GM12878 (cell line): ENCODE measurements at regions not wholly inside any gene's neighbourhood (a gene's known extent, or its start where the extent isn't known, plus 50 kb on each side); places are given as distances from the start of the nearest gene placed in this dataset.

Source experiments
- ATAC-seq: fragments of 200-7000 bp; cut with Tn5 transposase; 3 replicates; pipeline ENCODE4 v1.9.1; 2020; ENCODE audit warnings: mild to moderate bottlenecking, moderate library complexity
- BruUV-seq: library from RNA; stranded (reverse); fragments of 400-500 nt; replicated peaks from 2 replicates; lab custom pipeline; 2021; lab: Mats Ljungman, UMichigan
- CTCF ChIA-PET: fragments of 300-600 bp; sonication (Branson Sonifier 250); formaldehyde crosslinking; extraction: SDS; loops from one replicate; lab custom pipeline; 2021; ENCODE audit warnings: inconsistent platforms; lab: Yijun Ruan, JAX
- POLR2A ChIA-PET: fragments of 350-600 bp; formaldehyde crosslinking; extraction: SDS; loops from one replicate; lab custom pipeline; 2021; ENCODE audit warnings: inconsistent platforms; lab: Charles Lee
- RAD21 ChIA-PET: fragments of 300-600 bp; sonication (Branson Sonifier 250); formaldehyde crosslinking; loops from one replicate; lab custom pipeline; 2023; ENCODE audit warnings: antibody characterized with exemption; ENCODE audit not compliant: unreplicated experiment; lab: Charles Lee
- SMC1A ChIA-PET: fragments of 300-600 bp; sonication (Branson Sonifier 250); formaldehyde crosslinking; loops from one replicate; lab custom pipeline; 2023; ENCODE audit not compliant: unreplicated experiment, uncharacterized antibody; lab: Charles Lee
- DNase-seq: peaks from one replicate; pipeline ENCODE4 v3.0.0-alpha.2; 2011; ENCODE audit warnings: low read depth, low spot score
- FAIRE-seq: peaks from 3 replicates; lab custom pipeline; 2011; peaks lifted over from hg19 to GRCh38; lab: Jason Lieb, UNC
- H2AFZ ChIP-seq: 2 replicates; pipeline ENCODE4 v1.6.0; 2011; ENCODE audit warnings: low read depth, low read length, control low read depth; ENCODE audit not compliant: control insufficient read depth
- H3K27ac ChIP-seq: 2 replicates; pipeline ENCODE4 v1.5.1; 2011; ENCODE audit warnings: control low read depth; ENCODE audit not compliant: control insufficient read depth, insufficient read depth
- H3K27me3 ChIP-seq, 2 experiments: replicated peaks in 1 of 2; 2 replicates each; pipeline versions ENCODE4 v1.6.0 to v1.6.1; 2011; ENCODE audit warnings: low read length in 1 of 2; ENCODE audit not compliant: control insufficient read depth in 2 of 2, insufficient read depth in 2 of 2
- H3K36me3 ChIP-seq, 2 experiments: 2 replicates each; pipeline ENCODE4 v1.5.1; 2011; ENCODE audit warnings: low read length in 1 of 2; ENCODE audit not compliant: control insufficient read depth in 2 of 2, insufficient read depth in 2 of 2
- H3K4me1 ChIP-seq: 2 replicates; pipeline ENCODE4 v1.6.1; 2011; ENCODE audit warnings: mild to moderate bottlenecking, low read length, moderate library complexity, mixed read lengths; ENCODE audit not compliant: control insufficient read depth, insufficient read depth
- H3K4me2 ChIP-seq: 2 replicates; pipeline ENCODE4 v1.6.0; 2011; ENCODE audit warnings: control low read depth; ENCODE audit not compliant: control insufficient read depth, insufficient read depth
- H3K4me3 ChIP-seq: fragments of 200-600 bp; sonication (generic); 2 replicates; pipeline ENCODE4 v1.5.1; 2016
- H3K79me2 ChIP-seq: 2 replicates; pipeline ENCODE4 v1.6.0; 2011; ENCODE audit warnings: low read length; ENCODE audit not compliant: control insufficient read depth, insufficient read depth
- H3K9ac ChIP-seq: 2 replicates; pipeline ENCODE4 v1.8.0; 2011; ENCODE audit warnings: low read length, control low read depth, mixed read lengths; ENCODE audit not compliant: control insufficient read depth, insufficient read depth
- H3K9me3 ChIP-seq: replicated peaks from 3 replicates; pipeline ENCODE4 v1.5.1; 2011; ENCODE audit warnings: mild to moderate bottlenecking, low read length; ENCODE audit not compliant: control insufficient read depth, insufficient read depth
- H4K20me1 ChIP-seq: 2 replicates; pipeline ENCODE4 v1.6.0; 2011; ENCODE audit not compliant: control insufficient read depth, insufficient read depth
- ATF2 ChIP-seq: IDR thresholded peaks from 2 replicates; pipeline ENCODE4 v1.6.1; 2012; ENCODE audit warnings: low read length, inconsistent platforms
- EZH2 ChIP-seq: IDR thresholded peaks from 2 replicates; pipeline ENCODE4 v1.6.1; 2012; ENCODE audit warnings: low read depth, mild to moderate bottlenecking, control low read depth, inconsistent platforms, low read length, borderline replicate concordance; ENCODE audit not compliant: control insufficient read depth
- HDAC2 ChIP-seq: fragments of 200-600 bp; sonication (generic); IDR thresholded peaks from 2 replicates; pipeline ENCODE4 v1.6.1; 2017
- NR2C2 ChIP-seq: IDR thresholded peaks from 2 replicates; pipeline ENCODE4 v1.6.1; 2011; ENCODE audit warnings: borderline replicate concordance, low read depth; ENCODE audit not compliant: control insufficient read depth, insufficient read length
- POLR2AphosphoS5 ChIP-seq: IDR thresholded peaks from 2 replicates; pipeline ENCODE4 v1.6.1; 2011; ENCODE audit warnings: mild to moderate bottlenecking, low read length, inconsistent platforms
- SMARCA5 ChIP-seq: fragments of 450-650 bp; IDR thresholded peaks from 2 replicates; pipeline ENCODE4 v1.6.1; 2017; ENCODE audit warnings: mild to moderate bottlenecking
- SRF ChIP-seq, 2 experiments: IDR thresholded peaks; 2 replicates each; pipeline ENCODE4 v1.6.1; 2011; ENCODE audit warnings: low read depth in 2 of 2, low read length in 2 of 2, mild to moderate bottlenecking in 1 of 2, moderate library complexity in 1 of 2
- TCF7 ChIP-seq: IDR thresholded peaks from 2 replicates; pipeline ENCODE4 v1.6.1; 2014; ENCODE audit warnings: antibody characterized with exemption, borderline replicate concordance
- YY1 ChIP-seq: IDR thresholded peaks from 2 replicates; pipeline ENCODE4 v1.6.1; 2011; ENCODE audit warnings: low read depth, mild to moderate bottlenecking, low read length
- ZBTB40 ChIP-seq: fragments of 450-650 bp; IDR thresholded peaks from 2 replicates; pipeline ENCODE4 v1.6.1; 2016; ENCODE audit warnings: mild to moderate bottlenecking, moderate library complexity, borderline replicate concordance
- ZNF207 ChIP-seq: fragments of 450-650 bp; IDR thresholded peaks from 2 replicates; pipeline ENCODE4 v1.6.1; 2014; ENCODE audit warnings: antibody characterized with exemption, mild to moderate bottlenecking, borderline replicate concordance
- WGBS: methylation state at CpG from one replicate; pipeline ENCODE4 v1.1.6; 2016; ENCODE audit warnings: low lambda C conversion rate; ENCODE audit not compliant: insufficient replicate concordance, insufficient coverage; ENCODE audit errors: missing lambda C conversion rate; 5-methylcytosine and 5-hydroxymethylcytosine counted together
- in situ Hi-C: fragments of 300-500 bp; cut with MboI; formaldehyde crosslinking; loops from 9 replicates; pipeline ENCODE4 v1.14.3; 2018; ENCODE audit warnings: mixed read lengths
- intact Hi-C: fragments of 100-400 bp; cut with micrococcal nuclease; formaldehyde crosslinking; loops from one replicate; pipeline ENCODE4 v1.14.2; 2022; ENCODE audit not compliant: unreplicated experiment
- TF ChIP-seq, protein P1 (sequence below): fragments of 150-350 bp; IDR thresholded peaks from 2 replicates; pipeline ENCODE4 v1.6.1; 2014; ENCODE audit warnings: mild to moderate bottlenecking, low read depth, low read length

DNA sequence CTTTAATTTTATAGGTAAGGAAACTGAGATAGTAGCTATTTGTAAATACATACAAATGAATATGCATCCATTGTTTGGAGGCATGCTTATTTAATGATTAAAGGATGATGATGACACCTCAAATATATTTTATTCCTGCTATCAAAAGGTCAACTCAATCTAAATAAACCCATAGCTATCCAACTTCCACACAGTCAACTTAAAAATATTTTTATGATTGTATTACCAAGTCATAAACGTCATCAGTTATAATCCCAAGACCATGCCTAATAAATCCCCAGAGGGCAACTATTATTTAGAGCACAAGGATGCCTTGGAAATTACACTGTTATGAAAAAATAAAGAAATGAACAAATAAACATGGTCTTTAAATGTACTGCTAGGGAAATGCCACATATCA is 102.1 kb downstream of the MPP7 start:
- Histone ChIP-seq H3K4me2 (no peak overlapping the region), H3K27ac (no peak overlapping the region), H3K36me3 (no peaks in the 10 kb centered on the region)
- no peak for ATAC-seq
- TF ChIP-seq ZBTB40 (no peak), EZH2 (no peak)
- TF ChIP-seq, all 136 proteins: peak for 0
- Histone ChIP-seq H4K20me1 (no peaks in the 10 kb centered on the region), H3K27me3 (no peaks in the 10 kb centered on the region), H3K9me3 (no peaks in the 10 kb centered on the region), H3K9ac (no peak overlapping the region), H3K4me3 (no peak overlapping the region), H2AFZ (no peak overlapping the region), H3K79me2 (no peaks in the 10 kb centered on the region), H3K4me1 (no peaks in the 10 kb centered on the region)
- ChIA-PET CTCF (no interaction called here), RAD21 (no interaction called here), SMC1A (no interaction called here), POLR2A (no interaction called here)
- intact Hi-C loops = no loop called here
- in situ Hi-C loops = no loop called here
- DNase-seq (no peak), FAIRE-seq (no peak)
- BruUV-seq = no TSS peak
- 18% methylated on average over 1 of the region's 1 CpG for WGBS

DNA sequence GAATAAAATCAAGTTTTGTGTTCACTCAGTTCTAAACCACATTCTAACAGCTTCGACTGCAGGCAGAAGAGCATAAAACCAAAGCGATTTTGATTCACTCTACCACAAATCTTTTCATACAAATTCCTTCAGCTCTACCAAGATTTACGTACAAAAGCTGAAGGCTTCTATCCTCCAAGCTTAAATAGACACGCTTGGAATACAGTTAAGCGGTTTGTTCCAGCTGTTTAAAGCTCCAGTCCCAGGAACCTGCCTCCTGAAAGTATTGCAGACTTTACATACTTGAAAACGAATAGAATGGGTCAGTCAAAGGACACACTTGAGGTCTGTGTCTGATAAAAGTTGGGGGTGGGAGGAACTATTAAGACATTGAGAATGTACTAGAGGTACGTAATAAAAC is 102.9 kb downstream of the MPP7 start:
- no TSS peak for BruUV-seq
- CTCF ChIA-PET = interaction anchor here (2.7 kb wide), 1 partner anchor 21 kb away, joined by 9 read pairs; no protein-coding TSS in a partner anchor
- WGBS = 14% methylated on average over 7 of the region's 7 CpGs
- TF ChIP-seq SRF (IDR thresholded peaks at IDR 0.05; ENCODE audit: low read depth in 2 of 2, low read length in 2 of 2) (no peak), ATF2 (no peak), POLR2AphosphoS5 (no peak), TCF7 (no peak), ZNF207 (no peak), HDAC2 (no peak), SMARCA5 (no peak), YY1 (no peak), NR2C2 (no peak)
- TF ChIP-seq, protein P1, sequence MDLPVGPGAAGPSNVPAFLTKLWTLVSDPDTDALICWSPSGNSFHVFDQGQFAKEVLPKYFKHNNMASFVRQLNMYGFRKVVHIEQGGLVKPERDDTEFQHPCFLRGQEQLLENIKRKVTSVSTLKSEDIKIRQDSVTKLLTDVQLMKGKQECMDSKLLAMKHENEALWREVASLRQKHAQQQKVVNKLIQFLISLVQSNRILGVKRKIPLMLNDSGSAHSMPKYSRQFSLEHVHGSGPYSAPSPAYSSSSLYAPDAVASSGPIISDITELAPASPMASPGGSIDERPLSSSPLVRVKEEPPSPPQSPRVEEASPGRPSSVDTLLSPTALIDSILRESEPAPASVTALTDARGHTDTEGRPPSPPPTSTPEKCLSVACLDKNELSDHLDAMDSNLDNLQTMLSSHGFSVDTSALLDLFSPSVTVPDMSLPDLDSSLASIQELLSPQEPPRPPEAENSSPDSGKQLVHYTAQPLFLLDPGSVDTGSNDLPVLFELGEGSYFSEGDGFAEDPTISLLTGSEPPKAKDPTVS = no peak

More for the DNA sequence above, 102.9 kb downstream of the MPP7 start:
- ChIA-PET SMC1A (no interaction called here), RAD21 (no interaction called here), POLR2A (no interaction called here)
- Histone ChIP-seq H3K79me2 (no peaks in the 10 kb centered on the region), H3K36me3 (no peaks in the 10 kb centered on the region), H3K4me1 (no peaks in the 10 kb centered on the region), H3K9ac (no peak overlapping the region), H3K4me3 (no peak overlapping the region), H3K4me2 (no peak overlapping the region), H4K20me1 (no peaks in the 10 kb centered on the region), H3K9me3 (no peaks in the 10 kb centered on the region), H2AFZ (no peak overlapping the region), H3K27me3 (no peaks in the 10 kb centered on the region), H3K27ac (no peak overlapping the region)
- in situ Hi-C loops = loop anchor here (25.0 kb wide), 1 partner anchor 763 kb away; no protein-coding TSS in a partner anchor
- FAIRE-seq = no peak
- ATAC-seq = no peak
- intact Hi-C loops = no loop called here
- DNase-seq = no peak
